GM12891 (cell line): ENCODE measurements at regions not wholly inside any gene's neighbourhood (a gene's known extent, or its start where the extent isn't known, plus 50 kb on each side); places are given as distances from the start of the nearest gene placed in this dataset.
"Not testable (repeated sequence)": the region's sequence is repeated elsewhere in the genome, so short reads cannot be mapped to it uniquely, and the experiment has no call there.

Source experiments
- PAX5 ChIP-seq: IDR thresholded peaks from 2 replicates; pipeline ENCODE4 v1.6.1; 2011; ENCODE audit warnings: low read length, moderate library complexity, mild to moderate bottlenecking; ENCODE audit not compliant: insufficient read depth, severe bottlenecking
- POLR2A ChIP-seq: IDR thresholded peaks from 2 replicates; pipeline ENCODE4 v1.6.1; 2011; ENCODE audit warnings: low read depth, low read length, control low read depth
- POLR2AphosphoS5 ChIP-seq: IDR thresholded peaks from 2 replicates; pipeline ENCODE4 v1.6.1; 2011; ENCODE audit warnings: low read depth, low read length, control low read depth

DNA sequence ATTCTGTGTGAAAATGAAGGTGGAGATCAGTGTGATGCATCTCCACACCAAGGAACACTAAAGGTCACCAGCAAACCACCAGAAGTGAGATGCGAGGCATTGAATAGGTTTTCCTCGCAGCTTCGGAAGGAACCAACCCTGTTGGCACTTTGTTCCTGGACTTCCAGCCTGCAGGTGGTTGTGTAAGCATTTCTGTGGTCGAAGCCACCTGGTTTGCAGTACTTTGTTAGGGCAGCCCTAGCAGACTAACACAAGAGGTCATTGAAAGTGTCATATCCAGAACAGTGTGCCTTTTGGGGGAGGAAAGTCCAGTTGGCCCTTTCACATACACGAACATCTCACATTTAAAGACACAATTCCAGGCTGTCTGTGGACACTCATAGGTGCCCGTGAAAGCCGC, 237.2 kb upstream of the PLGLB1 start:
- not testable (repeated sequence) for TF ChIP-seq POLR2AphosphoS5, POLR2A, PAX5
